GDM1 (cell line): ENCODE measurements at regions not wholly inside any gene's neighbourhood (a gene's known extent, or its start where the extent isn't known, plus 50 kb on each side); places are given as distances from the start of the nearest gene placed in this dataset.

Experiments used
- DNase-seq: peaks from one replicate; lab custom pipeline; 2025; lab: John Stamatoyannopoulos, UW

DNA sequence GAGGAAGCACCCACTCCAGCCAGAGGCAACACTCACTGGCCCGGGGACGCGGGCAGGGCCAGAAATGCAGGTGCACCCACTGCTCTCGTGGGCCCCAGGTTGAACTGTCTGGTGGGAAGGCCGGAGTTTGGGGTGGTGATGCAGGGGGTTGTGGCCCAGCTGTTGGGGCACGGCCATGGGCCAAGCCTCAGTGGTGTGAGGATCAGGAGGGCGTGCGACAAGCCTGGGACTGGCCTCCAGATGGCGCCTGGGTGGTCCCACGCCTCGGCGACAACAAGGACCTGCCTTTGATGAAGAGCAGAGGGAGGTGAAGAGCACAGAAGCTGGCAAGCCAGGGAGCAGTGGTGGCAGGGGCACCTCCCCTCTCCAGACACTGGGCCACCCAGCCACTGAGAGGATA lies 240.8 kb downstream of the BRD1 start:
- DNase-seq = no peak

DNA sequence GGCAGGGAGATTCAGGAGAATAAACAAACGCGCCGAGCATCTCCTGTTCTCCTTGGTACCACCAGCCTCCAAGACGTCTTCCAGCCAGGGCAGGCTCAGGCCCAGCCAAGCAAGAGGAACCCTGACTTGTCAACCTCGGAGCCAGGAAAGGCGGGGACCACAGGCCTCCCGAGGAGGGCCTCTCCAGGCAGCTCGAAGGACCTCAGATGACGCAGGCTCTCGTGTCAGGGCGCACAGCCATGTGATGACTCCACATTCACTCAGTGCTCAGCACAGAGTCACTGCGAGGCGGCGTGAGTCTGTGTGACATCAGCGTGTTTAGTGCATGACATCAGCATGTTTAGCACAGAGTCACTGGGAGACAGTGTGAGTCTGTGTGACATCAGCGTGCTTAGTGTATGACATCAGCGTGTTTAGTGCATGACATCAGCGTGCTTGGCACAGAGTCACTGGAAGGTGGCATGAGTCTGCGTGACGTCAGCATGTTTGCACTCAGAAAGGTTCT lies 241.4 kb downstream of the BRD1 start:
- DNase-seq = no peak

DNA sequence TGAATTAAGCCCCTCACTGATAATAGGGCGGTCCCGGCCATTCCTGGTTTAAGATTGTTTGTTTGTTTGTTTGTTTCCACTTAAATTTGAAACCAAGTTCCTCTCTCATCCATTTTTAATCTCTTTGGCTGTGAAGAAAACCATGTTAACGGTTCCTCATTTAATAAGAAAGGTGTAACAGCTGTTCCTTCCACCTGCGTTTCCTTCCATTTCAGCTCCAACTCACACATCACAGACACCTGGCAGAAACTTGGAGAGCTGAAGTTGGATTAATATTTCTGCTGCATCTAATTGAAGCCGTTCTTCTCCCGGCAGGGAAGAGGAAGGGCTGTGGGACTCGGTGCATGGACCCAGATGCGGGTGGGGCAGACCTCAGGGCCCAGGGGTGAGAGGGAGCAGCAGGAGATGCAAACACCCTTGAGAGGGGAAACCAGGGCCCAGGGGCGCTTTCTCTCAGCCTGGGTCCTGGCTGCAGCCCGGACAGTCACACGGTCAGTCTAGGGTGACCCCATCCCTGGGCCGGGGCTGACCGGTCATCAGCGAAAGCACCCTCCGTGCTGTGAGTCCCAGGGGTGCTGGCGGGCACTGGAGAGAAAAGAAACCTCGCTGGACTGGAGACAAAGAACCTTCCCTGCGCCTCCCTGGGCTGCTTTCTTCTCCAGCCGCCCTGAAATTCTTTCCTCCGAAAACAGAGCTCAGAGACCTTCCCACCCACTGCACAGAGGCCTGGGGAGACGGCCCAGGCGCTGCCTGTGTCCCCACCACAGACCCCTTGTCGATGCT lies 242.0 kb downstream of the BRD1 start:
- DNase-seq = no peak

DNA sequence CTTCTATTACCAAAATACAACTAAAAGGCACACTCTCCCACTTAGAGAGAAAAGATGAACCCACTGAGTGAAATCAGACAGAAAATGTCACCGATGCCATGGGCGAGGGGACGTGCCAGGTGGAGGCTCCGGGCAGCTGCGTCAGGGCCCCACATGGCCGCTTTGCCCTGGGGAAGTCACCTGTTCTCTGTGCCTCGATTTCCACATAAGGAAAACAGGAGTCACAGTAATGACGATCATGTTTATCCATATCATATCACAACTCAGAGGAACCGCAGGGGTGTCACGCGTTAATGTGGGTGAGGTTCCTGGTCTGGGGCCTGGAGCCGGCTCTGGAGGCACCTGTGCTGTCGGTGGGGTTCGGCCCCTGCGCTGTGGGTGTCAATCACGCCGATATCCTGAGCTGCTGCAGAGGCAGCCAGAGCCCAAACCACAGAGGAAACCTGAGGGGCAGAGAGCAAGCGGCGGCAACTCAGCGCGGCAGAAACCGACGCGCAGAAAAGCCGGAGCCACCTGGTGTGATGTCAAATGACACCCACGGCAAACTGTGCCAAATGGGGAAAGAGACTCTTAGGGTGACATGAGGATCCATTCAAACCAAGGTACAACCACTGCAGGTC lies 243.7 kb downstream of the BRD1 start:
- DNase-seq = no peak

DNA sequence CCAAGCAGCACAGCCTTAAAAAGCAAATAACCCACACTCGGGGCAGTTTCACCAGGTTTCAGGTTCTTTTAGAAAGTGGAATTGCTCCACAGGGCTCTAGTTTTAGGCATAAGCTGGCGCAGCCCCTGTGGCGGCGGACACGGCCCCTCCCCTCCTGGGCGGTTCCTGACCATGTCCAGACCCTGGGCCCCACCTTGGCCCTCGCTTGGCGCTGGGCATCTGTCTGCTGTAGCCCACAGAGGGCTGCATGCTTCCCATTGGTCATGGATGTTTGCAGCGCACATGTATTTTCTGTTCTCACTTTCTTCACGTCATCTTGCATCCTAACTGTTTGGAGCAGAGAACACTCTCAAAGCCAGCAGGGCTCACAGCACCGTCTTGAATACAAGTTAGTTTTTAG lies 244.3 kb downstream of the BRD1 start:
- DNase-seq = no peak

DNA sequence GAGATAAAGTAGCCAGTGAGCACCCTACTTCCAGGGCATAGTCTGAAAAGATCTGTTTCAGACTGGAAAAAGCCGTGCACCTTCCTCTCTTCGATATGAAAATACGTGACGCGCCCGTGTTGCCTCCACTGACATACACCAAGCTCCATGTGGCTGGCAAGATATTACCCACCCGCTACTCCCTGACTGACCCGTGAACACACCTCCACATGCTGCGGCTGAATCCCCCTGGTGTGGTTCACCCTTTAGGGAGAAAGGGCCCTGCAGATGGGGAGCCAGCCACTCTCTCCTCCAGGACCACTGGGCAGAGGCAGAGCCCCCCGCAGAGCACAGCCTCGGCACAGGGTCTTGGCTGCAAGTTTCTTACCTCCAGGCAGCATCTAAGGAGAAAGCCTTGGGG lies 245.0 kb downstream of the BRD1 start:
- DNase-seq = no peak

DNA sequence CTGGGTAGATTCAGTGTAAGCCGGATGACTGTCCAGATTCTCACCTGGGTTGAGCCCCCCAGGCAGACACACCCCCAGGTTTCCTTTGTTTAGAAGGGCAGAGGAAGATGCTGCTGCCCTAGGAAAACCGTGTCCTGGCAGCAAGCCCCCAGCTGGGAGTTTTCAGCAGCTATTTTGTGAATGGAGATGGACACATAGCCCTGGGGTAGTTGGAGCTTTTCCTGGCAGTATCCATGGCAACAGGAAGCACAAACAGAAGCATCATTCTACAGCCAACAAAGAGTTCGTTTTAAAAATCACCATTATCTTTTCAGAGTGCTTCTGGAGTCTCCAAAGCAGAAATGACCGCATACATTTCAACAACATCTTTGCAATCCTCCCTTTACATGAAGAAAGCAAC lies 245.5 kb downstream of the BRD1 start:
- DNase-seq = no peak

DNA sequence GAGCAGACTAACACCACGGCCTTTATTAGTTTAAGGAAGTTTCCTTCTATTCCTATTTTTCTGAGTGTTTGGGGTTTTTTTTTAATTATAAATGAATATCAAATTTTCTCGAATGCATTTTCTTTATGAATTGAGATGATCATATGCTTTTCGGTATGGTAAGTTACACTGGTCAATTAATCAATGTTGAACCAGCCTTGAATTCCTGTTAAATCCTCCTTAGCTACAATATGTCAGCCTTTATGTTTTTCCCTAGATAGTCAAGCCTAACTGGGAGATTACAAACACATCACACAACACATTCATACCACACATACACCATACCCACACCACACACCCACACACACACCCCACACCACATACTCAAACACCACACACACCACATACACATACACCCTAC lies 247.6 kb downstream of the BRD1 start:
- DNase-seq = no peak

DNA sequence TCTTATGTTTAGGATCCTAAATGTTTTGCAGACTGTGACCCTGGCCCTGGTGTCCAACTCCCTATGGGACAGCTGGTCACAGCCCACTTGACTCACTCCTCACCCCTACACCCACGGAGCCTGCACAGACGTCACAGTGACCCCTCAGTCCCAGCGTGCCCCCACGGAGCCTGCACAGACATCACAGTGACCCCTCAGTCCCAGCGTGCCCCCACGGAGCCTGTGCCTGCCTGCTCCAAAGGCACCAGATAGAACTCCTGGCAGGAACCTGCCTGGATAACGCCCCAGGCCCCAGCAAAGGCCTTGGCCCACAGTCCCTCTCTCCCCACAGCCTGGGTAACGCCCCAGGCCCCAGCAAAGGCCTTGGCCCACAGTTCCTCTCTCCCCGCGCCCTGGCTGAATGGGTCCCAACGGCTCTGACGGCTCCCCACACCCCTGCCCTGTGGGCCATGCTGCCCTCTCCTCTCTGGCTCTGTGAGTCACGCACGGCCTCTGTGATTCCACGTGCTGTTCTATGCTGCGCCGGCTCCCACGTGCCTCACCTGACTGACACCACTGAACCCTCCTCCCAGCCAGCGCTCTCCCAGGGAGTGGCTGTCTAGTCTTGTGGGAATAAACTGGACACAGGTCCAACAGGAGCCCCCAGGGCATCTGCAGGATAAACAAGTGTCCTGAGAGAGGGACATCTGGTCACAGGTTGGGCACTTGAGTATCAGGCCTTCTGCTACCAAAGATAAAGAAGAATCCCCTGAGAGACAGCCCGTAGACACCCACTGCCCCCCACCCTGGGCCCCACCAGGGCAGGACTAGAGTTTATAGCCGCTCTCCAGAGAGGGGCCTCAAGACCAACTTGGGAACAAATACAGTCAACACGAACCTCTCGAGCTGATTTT lies 250.3 kb downstream of the BRD1 start:
- no peak for DNase-seq

DNA sequence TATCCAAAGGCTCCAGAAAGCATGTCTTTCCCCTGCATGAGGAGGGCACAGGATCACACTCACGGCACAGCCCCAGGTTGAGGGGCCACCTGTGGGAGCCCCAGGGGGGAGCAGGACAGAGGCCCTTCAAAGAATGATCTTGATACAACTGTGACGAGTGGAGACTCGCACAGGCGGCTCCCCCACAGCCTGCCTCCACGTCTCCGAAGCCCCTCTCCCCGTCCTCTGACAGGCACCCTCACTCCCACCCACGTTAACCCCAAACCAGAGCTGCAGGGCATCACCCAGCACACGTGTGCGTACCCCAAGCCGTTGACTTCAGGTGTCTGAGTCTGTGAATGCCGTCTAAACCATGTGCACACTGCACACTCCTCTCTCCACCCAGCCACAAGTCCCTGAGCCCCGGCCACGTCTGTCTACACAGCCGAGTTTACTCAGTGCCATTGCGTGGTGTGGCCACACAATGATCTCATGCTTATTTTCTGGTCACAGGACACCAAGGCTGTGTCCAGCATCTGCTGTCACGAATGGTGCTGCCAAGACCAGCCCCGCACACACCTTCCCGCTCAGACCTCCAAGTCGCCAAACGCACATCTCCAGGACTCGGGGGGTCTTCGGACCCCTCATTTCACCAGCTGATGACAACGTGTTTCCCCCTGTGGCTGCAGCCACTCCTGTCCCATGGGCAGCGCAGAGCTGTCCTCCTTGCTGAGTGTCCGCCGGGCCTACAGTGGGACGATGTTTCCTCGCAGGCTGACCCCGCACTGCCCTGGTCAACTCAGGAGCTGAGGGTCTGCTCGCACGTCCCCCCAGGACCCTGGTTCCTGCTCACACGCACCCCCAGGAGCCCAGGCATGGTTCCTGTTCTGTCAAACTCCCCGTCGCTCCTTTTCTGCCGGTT lies 251.2 kb downstream of the BRD1 start:
- no peak for DNase-seq

DNA sequence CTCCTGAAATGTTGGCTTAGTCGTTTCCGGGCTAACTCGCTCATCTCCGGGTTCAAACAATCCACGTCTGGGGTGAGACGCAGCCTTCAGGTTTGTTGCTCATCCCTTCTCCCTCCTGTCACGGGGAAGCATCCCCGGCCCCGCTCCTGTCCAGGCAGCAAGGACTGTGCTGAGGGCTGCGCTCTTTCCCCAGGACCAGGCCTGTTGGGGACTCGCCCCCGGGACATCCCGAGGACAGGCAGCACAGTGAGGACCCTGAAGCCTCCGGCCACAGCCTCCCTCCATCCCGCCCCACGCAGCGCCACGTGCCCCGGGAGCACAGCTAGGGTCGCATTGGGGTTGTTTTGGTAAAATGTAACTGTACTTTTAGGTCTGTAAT lies 252.0 kb downstream of the BRD1 start:
- no peak for DNase-seq

DNA sequence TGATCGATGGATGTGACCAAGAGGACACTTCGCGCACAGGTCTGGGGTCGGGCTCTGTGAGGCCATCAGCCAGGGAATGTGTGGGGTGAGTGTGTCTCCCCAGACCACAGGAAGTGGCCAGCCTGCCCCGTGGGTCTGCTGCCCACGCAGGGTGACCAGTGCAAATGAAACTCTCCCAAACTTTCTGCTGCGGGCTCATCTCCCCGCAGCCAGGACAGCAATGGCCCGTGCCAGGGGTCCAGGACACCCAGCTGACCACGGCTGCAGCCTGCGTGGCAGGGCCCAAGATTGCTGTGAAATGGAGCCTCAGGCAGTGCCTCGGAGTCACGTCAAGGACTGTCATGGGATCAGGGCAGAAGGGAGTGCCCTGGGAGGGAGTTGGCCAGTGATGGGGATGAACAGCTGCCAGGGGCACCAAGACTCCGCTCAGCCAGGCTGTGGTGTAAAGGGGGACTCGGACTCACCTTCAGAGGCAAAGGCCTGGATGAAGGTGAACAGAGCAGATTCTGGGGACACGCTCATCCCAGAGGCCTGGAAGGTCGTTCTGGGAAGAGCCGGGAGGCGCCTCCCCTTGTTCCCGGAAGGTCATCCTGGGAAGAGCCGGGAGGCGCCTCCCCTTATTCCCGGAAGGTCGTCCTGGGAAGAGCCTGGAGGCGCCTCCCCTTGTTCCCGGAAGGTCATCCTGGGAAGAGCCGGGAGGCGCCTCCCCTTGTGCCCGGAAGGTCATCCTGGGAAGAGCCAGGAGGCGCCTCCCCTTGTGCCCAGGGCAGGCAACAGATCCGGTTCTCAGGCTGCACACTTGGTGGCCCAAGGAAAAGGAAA lies 252.6 kb downstream of the BRD1 start:
- no peak for DNase-seq

DNA sequence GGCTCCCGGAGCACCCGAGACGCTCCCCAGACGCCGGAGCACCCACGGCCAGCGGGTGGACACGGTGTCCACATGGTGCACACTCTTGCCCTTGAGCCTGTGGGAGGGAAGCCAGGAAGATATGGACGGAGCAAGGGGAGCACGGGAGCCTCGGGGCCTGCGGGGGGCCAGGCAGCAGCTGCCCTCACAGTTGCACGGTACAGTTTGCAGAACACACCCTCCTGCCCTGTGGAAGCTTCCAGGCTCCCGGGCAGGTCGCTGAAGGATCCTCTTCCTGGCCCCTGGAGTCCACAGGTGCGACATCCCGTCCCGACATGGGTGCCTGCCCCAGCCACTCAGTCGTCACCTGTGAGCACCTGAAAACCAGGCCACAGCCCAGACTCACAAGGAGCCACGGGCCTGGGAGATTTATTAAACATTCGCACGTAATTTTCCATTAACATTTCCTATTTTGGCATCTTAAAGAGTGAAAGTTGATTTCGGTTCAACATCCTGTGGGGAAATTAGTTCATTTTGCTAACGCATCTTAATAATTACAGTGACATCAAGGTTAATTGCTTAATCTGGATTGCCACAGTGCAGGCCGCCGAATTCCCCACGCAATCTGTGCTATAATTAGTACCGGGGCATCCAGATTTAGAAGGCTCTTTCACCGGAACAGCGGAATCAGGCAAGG lies 253.3 kb downstream of the BRD1 start:
- DNase-seq = no peak

DNA sequence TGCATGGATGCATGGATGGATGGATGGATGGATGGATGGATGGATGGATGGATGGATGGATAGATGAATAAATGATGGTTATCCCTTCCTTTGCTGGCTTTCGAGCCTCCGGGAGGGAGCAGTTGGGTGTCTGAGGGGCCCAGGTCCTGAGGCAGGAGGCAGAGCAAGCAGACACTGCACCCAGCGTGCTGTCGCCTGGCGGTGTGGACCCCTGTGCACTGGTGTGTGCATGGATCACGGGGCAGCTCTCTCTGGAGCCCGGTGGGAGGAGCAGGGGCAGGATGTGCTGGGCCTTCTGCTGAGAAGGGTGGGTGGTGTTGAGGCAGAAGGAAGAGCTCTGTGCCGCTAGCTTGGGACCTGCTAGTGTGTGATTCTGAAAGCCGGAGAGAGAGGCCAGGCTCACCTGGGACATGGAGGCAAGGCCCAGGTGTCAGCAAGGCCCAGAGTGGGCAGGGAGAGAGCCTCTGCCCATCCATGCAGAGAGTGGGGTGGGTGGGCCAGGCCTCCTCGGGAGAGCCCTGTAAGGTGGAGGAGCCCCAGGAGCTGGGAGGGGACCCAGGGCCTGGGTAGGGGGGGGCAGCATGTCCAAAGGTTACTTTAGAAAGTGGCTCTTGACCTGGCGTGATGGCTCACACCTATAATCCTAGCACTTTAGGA lies 254.4 kb downstream of the BRD1 start:
- no peak for DNase-seq

DNA sequence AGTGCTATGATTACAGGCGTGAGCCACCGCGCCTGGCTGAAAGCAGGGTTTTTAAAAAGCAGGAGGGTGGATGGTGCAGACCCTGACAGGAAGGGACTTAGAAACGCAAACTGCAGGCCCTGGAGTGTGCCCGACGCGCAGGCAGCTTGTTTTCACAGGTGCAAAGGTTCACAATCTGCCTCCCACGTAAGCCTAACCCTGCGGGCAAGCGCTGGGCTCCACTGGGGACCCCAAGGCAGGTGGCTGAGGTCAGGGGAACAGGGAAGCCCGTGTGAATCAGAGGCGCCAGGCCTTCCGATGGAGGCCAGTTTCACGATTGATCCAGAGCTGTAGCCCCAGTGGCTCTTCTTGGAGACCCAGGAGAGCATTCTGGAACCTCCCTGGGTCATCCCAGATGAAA lies 256.3 kb downstream of the BRD1 start:
- DNase-seq = no peak

DNA sequence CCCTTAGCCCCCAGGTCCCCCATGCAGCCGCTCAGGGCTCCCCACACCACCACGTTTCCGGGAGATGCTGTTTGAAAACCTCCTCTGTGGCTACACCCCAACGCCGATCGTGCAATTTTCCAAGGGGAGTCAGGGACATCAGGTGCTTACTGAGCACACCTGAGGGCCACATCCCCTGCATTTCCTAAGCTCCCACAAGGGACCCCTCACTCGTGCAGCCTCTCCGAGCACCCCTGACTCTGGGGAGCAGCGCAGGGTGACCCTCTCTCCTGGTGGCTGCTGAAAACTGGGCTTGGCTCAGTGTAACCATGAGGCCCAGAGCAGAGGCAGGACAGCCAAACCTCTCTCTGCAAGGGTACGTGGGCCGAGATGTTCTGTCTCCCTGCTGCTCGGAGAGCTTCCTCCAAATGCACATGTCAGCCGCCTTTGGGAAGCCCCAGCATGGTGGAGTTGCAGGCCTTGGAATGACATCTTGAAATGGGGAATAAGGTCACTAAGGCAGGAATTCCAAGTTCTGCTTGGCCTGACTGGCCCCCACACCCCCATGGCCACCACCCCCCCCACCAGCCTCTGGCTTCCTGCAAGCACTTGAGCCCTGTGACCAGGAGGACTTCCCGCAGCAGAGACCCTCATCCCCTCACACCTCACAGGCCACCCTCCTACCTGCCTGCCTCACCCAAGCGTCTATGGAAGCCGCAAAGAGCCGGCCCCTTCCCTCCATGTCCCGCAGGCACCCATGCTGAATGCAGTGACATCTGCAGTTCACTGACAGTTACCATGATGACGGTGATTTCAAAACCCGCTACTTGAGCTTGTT lies 257.4 kb downstream of the BRD1 start:
- no peak for DNase-seq

DNA sequence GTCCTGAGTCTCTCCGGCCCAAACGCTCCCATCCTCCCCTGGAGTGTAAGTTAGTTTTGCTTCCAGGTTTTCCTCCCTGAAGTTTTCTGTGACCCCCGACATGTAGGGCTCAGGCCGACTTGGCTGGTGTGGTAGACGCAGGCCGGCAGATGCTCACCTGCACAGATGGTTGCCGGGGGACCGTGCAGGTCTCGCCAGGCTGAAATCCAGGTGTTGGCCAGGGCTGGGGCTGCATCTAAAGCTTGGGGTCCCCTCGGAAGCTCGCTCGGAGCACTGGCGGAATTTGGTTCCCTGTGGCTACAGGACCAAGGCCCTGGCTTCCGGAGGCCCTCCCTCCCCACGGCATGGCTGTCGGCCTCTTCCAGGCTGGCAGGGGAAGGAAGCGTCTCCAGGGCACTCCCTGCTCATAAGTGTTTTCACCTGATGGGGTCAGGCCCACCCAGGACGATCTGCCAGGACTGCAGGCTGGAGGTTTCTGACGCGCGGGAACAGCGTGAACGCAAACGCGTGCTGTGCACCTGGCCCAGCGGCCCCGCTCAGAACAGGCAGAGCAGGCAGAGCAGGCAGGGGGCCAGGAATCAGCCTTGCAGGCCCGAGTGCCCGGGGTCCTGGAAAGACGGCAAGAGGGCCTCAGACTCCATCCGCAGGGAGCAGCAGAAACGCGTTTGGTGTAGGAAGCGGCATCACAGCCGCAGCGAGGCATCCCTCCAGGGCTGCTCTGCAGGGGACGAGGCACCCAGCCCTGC lies 258.2 kb downstream of the BRD1 start:
- no peak for DNase-seq

DNA sequence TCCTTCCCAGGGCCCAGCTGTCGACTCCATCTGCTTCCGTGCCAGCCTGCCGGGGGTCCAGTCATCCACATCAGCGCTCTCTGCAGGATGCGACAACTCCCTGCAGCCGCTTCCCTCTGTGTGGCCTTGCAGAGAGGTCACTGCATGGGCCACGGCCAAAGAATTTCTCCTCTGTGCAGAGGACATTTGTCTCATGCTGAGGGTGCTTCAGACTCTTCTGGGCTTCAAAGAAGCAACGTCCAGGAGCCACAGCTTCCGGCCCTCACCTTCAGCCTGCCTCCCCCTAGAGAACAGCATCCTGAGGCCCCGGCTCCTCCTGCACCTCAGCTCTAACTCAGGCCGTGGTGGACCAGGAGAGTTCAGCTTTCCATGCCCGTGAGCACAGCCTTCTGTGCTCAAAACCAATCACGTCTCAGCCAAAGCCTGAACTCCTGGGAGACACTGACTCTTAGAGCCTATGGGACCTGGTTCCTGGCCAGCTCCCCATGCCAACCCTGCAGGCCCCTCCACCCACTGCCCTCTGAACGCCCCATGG lies 258.9 kb downstream of the BRD1 start:
- no peak for DNase-seq
